RPMI8226 (cell line): ENCODE measurements at regions not wholly inside any gene's neighbourhood (a gene's known extent, or its start where the extent isn't known, plus 50 kb on each side); places are given as distances from the start of the nearest gene placed in this dataset.
"Not testable (repeated sequence)": the region's sequence is repeated elsewhere in the genome, so short reads cannot be mapped to it uniquely, and the experiment has no call there.

Experiments used
- DNase-seq: peaks from one replicate; pipeline ENCODE4 v3.0.0-alpha.2; 2015

DNA sequence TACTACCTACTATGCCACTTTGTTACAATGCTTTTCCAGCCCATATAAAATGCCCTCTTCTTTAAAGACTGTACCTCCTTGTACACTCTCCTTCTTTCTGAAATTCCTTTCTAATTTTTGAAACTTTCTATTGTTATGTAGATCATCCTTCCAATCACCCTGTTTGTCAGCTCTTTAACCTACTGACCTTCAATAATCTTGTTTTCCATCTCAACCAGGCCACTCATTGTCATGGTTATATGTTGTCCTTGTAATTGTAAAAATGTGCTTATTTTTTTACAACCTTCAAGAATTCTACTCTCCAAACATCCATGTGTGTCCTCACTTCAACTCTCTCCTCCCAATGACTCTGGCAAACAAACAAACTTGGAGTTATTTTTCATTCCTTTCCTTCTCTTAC is 1172.6 kb upstream of the CELF2 start:
- no peak for DNase-seq

DNA sequence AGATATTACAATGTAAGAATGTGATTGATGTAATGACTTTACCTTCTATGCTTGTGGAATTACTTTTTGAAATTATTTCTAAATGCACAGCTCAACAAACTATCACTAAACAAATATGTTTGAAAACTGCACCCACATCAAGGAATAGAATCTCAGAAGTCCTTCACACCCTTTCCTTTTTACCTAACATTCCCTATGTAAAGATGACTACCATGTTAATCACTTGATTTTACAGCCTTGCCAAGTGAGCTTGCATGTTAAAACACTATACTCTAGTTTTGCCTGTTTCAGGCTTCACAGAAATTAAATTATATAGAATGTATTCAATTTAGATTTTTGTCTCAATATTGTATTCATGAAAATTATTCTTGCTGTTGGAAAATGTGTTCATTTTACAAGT is 1169.4 kb upstream of the CELF2 start:
- DNase-seq = no peak

DNA sequence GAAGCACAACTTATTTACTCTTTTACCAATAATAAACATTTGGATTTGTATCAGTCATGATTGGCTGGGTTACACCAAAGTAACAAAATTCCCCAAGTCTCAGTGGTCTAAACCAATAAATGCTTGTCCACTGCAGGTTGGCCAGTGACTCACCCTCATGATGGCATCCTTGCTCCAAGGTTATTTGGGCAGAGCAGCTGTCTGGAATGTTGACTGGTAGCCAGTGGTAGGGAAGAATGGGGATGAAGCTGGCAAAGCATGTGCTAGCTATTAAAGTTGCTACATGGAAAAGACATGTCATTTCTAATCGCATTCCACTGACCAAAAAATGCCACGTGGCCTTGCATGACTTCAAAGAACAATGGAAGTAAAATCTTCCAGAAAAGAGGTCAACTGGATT is 1168.7 kb upstream of the CELF2 start:
- DNase-seq = no peak

DNA sequence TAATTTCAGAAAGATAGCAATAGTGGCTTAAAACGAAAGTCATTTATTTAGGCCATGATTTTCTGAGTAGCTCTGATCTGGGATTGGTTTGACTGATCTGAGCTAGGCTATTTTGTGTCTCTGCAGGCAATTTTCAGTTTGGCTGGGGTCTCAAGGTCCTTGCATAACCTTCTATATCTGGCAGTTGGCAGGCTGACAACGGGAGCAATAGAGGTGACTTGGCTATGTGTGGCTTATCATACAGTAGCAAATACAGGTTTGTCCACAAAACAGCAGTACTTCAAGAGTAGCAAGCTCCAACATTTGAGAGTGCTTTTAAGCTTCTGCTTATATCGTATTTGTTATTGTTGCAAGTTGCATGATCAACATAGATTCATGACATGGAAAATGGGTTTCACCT is 1167.3 kb upstream of the CELF2 start:
- DNase-seq = no peak

DNA sequence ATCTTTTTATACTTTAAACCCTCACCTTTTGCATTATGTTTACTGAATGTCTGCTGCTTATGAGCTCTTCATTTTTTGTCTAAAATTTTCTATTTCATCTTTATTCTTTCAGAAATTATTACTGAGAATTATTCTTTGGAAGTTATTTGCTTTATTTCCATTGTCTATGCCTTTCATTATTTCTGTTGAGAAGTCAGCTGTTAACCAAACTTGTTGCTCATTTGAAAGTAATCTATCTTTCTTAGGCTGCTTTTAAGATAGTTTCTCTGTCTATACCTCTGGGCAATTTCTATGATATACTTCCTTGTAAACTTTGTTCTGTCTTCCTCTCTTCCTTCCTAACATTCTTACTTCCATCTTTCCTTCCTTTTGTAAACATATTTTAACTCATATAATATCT is 1165.9 kb upstream of the CELF2 start:
- DNase-seq = no peak

DNA sequence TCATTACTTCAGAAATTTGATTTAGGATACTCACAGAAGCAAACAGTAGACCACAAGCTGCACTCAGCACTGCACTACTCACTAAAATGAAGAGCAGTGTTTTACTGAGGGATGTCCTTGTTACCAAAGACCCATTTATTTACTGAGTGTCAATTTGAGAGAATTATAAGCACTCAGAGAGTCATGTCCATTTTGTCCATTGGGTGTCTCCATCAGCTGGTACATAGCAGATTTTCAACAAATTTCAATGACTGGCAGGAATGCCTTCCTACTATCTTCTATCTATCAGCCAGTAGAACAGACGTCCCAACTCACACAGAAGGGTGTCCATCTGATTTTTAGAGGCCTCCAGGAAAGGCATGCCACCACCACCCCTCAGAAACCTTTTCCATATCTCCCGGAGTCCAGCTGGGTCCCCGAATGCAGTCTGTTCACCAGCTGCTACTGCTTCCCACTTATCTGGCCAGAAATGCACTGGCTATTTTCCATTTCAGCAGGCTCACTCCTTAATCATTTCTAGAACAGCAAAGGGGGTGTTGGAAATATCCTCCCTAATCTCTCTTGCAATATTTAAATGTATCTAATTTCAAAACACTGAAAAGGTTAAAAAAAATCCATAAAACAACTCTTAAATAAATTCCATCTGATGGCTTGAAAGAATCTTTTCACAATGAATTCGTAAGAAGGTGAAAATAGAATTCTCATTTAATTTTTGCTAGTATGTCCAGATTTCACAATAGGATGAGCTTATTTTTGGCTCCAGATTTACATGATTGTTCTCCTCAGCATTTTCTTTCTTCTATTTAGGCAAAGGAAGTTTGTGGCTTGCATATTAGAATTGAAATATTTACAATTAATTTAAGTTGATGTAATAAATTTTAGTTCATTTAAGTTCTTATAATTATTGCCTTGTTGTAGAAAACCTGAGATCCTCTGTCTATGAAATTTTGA is 1164.0 kb upstream of the CELF2 start:
- DNase-seq = no peak

DNA sequence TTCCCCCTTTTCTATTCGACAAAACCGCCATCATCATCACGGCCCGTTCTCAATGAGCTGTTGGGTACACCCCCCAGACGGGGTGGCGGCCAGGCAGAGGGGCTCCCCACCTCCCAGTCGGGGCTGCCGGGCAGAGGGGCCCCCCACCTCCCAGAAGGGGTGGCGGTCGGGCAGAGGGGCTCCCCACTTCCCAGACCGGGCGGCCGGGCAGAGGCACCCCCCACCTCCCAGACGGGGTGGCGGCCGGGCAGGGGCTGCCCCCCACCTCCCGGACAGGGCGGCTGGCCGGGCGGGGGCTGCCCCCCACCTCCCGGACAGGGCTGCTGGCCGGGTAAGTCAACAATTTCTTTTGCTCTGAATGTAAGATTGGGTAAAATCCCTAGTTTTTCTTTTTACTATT is 1162.2 kb upstream of the CELF2 start:
- not testable (repeated sequence) for DNase-seq

DNA sequence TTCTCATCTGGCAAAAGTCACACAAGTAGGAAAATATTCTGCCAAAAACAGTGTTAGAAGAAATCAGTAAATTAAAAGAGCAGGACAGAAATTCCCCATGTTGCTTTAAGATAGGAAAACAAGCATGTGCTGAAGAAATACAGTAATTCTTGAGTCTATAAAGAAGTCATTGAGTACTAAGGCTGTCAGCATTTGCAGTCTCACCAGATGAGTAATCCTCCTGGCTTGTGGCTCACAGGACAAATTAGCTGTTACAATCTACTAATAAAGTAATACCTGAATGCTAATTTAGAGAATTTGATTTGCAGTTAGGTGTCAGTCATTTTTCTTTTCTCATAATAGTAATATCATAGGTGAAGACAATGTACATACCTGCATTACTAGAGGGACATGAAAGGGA is 1158.9 kb upstream of the CELF2 start:
- no peak for DNase-seq

DNA sequence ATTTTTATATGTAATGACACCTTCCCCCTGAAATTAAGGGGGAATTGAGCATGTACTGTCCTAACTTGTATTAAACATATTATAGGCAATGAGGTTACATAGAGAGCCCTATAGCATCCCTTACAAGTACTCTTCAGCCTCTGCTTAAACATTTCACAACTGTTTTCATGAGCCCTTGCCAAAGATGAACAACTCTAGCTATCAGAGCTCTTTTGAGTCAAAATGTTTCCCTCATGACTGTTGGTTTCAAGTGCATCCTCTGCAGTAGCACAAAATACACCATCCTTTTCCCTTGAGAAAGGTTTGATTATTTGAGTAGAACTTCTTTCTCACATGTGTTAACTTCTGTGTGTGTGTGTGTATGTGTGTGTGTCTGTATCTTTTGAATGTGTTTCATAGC is 1157.6 kb upstream of the CELF2 start:
- no peak for DNase-seq

DNA sequence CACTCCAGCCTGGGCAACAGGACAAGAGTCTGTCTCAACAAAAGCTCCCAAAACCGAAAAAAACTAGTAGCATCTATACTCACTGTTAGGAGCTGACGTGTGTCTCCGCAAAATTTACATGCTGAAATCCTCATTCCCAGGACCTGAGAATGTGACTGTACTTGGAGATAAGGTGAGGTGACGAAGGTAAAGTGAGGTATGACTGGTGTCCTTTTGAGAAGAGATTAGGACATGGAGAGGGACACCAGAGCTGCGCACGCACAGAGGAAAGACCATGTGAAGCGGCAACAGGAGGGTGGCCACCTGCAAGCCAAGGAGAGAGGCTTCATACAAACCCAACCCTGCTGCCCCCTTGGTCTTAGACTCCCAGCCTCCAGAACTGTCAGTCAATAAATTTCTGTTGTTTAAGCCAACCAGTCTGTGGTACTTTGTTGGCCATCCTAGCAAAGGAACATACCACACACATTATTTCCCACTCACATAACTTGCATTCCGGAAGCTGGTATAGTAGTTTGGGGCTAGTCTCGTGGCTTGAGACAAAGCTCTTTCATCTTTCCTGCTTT is 1154.0 kb upstream of the CELF2 start:
- DNase-seq = no peak

DNA sequence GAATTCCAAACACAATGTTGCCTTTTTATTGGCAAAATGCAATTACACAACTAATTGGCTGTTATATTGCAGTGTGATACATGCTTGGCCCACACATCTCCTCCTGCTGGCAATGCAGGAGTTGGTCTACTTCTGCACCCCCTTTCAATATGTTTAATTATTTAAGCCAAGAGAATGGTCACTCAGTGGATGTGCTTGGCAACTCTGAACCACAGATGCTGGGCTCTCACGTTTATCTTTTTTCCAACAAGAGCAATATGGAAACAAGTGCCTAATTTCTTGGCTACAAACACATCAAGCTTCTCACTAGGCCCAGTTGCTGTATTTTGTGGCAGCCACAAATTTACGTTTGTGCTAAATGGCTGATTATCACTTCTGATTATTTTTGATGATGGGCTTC is 1149.2 kb upstream of the CELF2 start:
- no peak for DNase-seq

DNA sequence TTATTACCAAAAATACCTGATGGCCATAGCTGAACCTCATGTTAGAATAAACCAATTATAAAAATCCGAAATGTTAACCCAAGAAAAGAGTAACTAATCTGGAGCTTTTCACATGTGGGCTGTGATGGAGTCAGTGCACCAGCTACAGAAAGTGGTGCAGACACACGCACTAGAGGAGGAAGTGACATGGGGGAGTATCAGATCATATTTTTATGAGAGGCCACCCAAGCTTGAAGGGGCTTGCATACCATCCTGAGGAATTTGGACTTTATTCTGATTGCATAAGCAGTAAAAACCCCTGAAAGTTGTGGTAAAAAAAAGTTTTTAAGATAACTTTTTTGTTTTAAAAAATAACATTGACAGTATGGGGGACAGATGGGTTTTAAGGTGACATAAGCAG is 1148.5 kb upstream of the CELF2 start:
- DNase-seq = no peak

DNA sequence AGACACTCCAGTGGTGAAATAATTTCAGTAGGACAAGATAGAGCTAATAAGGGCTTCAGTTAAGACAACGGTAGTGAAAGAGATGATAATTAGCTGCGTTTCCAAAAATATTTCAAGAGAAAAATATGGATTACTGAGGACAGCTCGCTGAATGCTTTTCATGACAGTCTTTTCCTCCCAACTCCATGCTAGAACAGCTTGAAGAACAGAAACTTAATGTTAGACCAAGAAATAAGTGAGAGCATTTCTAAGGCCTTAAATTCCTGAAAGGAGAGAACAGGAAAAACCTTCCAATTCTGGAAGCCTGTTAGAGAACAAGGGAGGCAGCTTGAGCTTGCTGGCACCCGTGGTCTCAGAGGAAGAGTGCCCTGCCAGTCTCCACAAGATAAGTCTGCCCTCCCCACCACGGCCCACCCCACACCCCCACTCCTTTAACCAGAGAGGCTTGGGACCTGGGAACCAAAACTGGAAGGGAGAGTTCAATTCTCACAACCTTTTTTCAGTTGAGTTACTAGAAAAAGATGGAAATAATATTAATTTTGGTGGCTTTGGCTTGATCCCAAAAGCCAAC is 1148.0 kb upstream of the CELF2 start:
- no peak for DNase-seq

DNA sequence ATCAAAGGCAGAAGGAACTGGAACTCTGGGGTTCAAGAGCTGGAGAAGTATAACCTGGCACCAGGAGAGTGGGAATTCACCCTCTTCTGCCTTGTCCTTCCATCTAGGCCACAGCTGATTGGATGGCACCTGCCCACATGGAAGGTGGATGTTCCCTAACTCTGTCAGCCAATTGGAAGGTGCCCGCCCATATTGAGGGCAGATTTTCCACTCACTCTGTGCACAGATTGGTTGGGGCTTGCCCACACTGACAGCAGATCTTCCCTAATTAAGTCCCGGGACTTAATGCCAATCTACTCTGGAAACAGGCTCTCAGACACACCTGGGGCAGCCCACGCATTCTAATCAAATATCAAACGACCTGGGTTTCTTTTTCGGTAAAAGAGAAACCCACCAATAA is 1142.3 kb upstream of the CELF2 start:
- no peak for DNase-seq

DNA sequence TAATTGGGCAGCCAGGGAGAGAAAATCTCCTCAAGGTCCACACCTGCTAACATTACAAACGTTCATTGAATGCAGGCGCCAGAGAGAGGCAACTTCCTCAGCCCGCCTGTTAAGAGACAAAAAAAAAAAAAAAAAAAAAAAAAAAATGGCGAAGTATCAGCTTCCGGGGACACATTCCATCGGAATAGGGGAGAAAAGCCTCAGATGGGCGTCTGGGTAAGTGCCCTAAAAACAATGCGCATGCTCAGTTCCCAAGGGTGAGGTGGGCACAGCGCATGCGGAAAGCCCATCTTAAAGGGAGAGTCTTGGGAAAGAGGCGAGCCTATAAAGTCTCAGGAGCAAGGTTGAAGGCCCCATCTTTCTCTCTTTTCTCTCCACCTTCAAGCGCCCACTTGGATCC is 1139.7 kb upstream of the CELF2 start:
- peak; percentile 2 for DNase-seq

DNA sequence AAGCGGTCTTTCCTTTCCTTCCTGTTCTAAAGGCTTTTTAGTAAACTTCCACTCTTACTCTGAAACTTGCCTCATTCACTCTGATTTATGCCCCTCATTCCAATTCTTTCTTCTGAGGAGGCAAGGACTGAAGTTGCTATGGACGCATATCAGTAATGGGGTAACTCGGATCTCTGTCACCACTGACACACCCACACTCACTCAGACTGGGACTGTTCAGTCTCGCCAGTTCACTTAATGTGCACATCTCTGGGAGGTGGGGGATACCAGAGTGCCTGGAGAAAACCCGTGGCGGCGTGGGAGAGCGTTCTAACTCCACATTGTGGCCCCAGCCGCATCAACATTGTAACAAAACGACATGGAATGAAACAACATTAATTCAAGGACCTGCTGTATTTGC is 1139.3 kb upstream of the CELF2 start:
- no peak for DNase-seq

DNA sequence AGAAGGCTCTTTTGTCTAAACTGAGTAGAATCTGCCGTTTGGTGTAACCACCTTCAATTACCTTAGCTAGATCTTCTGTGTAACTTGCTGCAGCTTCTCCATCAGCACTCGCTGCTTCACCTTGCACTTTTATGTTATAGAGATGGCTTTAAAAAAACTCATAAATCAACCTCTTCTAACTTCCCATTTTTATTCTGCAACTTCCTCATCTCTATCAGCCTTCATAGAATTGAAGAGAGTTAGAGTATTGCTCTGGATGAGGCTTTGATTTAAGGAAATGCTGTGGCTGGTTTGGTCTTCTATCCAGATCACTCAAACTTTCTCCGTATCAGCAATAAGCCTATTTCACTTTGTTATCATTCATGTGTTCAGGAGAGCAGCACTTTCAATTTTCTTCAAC is 1131.9 kb upstream of the CELF2 start:
- DNase-seq = no peak

DNA sequence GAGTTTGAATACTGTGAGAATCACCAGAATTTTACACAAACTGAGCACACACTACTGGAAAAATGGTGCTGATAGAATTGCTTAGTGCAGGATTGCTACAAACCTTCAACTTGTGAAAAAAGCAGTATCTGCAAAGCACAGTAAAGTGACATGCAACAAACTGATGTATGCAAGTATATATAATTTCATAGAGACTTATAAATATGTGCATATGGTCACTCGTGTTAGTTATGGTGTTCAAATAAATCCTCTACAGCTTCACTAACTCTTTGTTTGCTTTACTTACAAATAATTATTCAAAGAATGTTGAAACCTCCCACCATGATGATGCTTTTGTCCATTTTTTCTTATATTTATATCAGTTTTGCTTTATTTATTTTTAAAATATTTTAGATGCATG is 1130.9 kb upstream of the CELF2 start:
- DNase-seq = no peak

DNA sequence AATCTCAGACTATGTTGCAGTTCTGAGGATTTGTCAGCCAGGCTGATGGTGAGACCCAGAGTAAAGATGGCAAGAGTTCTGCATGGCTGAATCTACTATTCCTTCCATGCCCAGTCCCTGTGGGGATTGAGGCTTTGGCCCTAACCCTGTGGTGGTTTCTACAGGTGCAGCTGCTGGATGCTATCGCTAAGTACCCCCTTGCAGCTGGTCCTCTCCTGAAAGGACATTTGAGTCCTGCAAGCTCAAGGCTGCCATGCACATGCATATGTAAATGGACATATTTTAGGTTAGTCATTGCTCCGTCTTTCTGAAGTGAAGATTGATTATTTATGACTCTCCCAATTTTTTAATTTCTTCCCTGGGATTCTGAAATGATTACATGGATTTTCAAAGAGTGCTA is 1122.2 kb upstream of the CELF2 start:
- no peak for DNase-seq

DNA sequence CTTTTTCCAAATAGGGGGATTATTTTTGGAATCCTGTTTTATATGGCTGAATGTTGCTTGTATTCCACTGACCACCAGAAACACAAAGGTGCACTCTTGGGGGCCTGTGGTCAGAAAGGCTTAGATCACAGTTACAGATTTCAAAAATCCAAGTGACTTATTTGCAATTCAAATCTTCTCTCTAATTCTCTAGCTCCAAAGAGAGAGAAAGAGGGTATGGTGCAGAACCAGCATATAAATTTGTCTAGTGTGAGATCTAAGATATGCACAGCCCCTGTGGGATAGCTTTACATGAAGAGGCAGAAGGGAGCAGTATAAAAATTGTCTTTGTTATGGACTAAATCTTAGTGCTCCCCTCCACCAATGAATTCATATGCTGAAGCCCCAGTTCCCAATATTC is 1121.7 kb upstream of the CELF2 start:
- DNase-seq = no peak

DNA sequence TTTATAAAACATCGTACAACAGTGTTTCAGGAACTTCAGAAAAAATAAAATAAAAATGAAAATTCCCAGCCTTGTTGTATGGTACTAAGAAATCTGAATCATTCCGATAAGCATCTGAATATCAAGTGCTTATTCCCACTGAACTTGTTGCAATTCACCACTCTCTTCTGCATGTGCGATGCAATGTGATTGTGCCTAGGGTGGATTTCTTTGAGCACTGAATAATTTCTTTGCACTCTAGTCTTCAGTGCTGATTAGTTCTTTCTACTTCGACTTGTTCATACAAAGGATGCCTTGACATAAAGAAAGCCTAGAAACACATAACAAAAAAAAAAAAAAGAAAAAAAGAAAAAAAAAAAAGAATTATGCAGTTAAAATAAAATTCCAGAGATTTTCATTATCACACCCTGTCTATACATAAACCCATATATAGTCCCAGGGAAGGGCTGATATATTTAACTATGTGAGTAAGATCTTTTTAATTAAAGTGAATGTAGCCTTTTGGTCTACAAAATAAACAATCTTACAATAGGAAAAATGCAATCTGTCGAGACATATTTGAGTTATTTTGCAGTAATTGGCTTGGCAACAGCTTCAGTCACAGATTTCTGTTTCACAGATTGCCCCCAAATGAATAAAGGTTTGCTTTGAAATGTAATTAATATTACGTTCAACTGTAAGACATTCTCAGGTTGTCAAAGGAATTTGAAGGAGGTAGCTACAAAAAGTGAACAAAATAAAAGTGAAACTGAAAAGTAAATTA is 1118.9 kb upstream of the CELF2 start:
- no peak for DNase-seq

DNA sequence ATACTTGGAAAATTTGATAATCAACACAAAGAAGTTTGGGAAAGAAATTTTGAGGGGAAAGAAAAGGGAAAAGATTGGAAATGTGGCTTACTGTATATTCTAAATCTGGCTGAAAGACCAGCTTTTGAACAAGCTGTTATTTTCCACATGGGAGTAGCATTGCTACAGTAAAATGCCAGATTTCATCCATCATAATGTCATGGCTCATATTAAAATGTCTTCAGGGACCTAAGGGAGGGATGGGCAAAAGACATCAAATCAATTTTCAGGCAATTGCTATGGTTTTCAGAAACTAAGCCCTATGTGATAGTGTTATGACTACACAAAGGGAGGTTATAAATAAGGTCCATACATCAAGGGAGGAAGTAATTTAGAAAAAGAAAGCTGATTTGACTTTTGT is 1116.9 kb upstream of the CELF2 start:
- DNase-seq = no peak

DNA sequence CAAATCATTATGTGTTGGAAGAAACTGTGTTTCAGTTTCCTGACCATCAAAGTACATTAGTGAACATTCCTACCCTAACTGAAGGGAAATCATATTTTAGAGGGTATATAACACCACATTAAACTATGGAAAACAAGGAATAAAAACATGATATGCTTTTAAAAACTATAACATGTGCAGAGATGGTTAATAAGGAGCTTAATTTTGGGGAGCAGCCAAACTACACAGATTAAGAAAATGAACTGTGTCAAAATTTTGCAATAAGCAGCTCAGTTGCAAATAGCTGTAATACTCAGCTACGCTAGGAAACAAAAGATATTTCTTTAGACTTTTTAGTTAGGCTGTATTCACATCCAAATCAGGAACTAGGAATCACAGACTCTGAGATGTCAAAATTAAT is 1115.7 kb upstream of the CELF2 start:
- DNase-seq = no peak

DNA sequence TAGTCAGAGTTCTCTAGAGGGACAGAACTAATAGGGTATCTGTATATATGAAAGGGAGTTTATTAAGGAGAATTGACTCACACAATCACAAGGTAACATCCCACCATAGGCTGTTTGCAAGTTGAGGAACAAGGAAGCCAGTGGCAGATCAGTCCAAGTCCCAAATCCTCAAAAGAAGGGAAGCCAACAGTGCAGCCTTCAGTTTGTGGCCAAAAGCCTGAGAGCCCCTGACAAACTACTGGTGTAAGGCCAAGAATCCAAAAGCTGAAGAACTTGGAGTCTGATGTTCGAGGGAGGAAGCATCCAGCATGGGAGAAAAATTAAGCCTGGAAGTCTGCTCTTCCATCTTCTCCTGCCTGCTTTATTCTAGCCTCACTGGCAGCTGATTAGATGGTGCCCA is 1107.2 kb upstream of the CELF2 start:
- no peak for DNase-seq
